RWPE2 (cell line): ENCODE measurements at regions not wholly inside any gene's neighbourhood (a gene's known extent, or its start where the extent isn't known, plus 50 kb on each side); places are given as distances from the start of the nearest gene placed in this dataset.
"Not testable (repeated sequence)": the region's sequence is repeated elsewhere in the genome, so short reads cannot be mapped to it uniquely, and the experiment has no call there.

Source experiments
- ATAC-seq: fragments of 200-7000 bp; cut with Tn5 transposase; 3 replicates; pipeline ENCODE4 v1.9.1; 2021; ENCODE audit warnings: low read depth
- DNase-seq: peaks from one replicate; pipeline ENCODE4 v3.0.0-alpha.2; 2020; ENCODE audit warnings: low spot score
- H3K27ac ChIP-seq: fragments of 450-650 bp; 2 replicates; pipeline ENCODE4 v1.5.1; 2017; ENCODE audit warnings: mild to moderate bottlenecking; ENCODE audit not compliant: poor library complexity, severe bottlenecking
- H3K27me3 ChIP-seq: fragments of 250-450 bp; sonication (Bioruptor Pico); 2 replicates; pipeline ENCODE4 v1.5.1; 2021; ENCODE audit warnings: mild to moderate bottlenecking, moderate library complexity; ENCODE audit not compliant: insufficient read depth, poor library complexity, severe bottlenecking
- H3K36me3 ChIP-seq: fragments of 250-450 bp; sonication (Bioruptor Pico); 2 replicates; pipeline ENCODE4 v1.5.1; 2020; ENCODE audit warnings: low read depth, mild to moderate bottlenecking, moderate library complexity
- H3K4me1 ChIP-seq: fragments of 250-450 bp; sonication (Bioruptor Pico); 2 replicates; pipeline ENCODE4 v1.5.1; 2021; ENCODE audit warnings: mild to moderate bottlenecking, moderate library complexity; ENCODE audit not compliant: insufficient read depth, poor library complexity, severe bottlenecking
- H3K4me3 ChIP-seq: fragments of 250-450 bp; sonication (Bioruptor Pico); 2 replicates; pipeline ENCODE4 v1.5.1; 2021; ENCODE audit warnings: mild to moderate bottlenecking, moderate library complexity; ENCODE audit not compliant: severe bottlenecking
- H3K9me3 ChIP-seq: fragments of 250-450 bp; sonication (Bioruptor Pico); 2 replicates; pipeline ENCODE4 v1.5.1; 2021; ENCODE audit warnings: mild to moderate bottlenecking, moderate library complexity; ENCODE audit not compliant: severe bottlenecking
- TF ChIP-seq, protein P1 (sequence below): fragments of 450-650 bp; IDR thresholded peaks from one replicate; pipeline ENCODE4 v1.5.1; 2017; ENCODE audit warnings: mild to moderate bottlenecking, moderate library complexity; ENCODE audit not compliant: poor library complexity, severe bottlenecking

DNA sequence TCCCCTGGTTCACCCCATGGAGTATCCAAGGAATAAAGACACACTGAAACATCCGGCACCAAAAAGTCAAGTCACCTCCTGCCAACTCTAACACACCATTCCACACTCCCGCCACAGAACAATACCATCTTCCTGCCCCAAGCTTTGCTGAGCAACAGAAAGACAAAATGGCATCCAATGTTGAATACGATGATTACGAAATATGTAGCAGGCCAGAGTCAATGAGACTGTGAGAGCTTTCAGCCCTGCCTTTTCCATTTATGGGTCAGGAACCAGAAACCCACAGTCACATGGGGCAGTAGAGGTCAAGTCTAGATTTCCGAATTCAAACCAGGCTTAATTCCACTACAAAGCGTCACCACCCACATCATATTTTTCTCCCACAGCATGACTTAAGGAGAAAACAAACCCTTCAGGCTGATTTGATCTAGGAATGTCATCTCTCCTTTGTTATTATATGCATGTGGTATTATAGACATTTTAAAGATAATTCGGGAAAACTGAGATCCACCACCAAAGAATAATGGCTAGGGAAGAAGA is 249.8 kb downstream of the SETD4 start:
- ATAC-seq (no peak), DNase-seq (no peak)
- H3K9me3 ChIP-seq, result no peaks in the 10 kb centered on the region
- no peaks in the 10 kb centered on the region for H3K27me3 ChIP-seq
- H3K4me1 ChIP-seq, result peaks cover 7% of the 10 kb centered on the region
- H3K27ac ChIP-seq, result no peak overlapping the region
- TF ChIP-seq, protein P1, sequence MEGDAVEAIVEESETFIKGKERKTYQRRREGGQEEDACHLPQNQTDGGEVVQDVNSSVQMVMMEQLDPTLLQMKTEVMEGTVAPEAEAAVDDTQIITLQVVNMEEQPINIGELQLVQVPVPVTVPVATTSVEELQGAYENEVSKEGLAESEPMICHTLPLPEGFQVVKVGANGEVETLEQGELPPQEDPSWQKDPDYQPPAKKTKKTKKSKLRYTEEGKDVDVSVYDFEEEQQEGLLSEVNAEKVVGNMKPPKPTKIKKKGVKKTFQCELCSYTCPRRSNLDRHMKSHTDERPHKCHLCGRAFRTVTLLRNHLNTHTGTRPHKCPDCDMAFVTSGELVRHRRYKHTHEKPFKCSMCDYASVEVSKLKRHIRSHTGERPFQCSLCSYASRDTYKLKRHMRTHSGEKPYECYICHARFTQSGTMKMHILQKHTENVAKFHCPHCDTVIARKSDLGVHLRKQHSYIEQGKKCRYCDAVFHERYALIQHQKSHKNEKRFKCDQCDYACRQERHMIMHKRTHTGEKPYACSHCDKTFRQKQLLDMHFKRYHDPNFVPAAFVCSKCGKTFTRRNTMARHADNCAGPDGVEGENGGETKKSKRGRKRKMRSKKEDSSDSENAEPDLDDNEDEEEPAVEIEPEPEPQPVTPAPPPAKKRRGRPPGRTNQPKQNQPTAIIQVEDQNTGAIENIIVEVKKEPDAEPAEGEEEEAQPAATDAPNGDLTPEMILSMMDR, result no peak
- H3K36me3 ChIP-seq, result no peaks in the 10 kb centered on the region
- H3K4me3 ChIP-seq, result no peak overlapping the region

DNA sequence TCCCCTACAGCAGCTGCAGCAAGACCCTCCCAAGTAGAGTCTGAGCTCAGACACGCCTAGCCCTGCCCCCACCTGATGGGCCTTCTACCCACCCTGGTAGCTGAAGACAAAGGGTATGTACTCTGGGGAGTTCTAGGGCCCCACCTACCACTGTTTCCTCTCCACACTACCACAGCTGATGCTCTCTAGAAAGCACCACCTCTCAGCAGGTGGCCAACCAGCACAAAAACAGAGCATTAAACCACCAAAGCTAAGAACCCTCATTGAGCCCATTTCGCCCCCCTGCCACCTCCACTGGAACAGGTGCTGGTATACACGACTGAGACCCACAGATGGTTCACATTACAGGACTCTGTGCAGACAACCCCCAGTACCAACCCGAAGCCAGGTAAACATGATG is 258.9 kb downstream of the SETD4 start:
- Histone ChIP-seq H3K36me3 (no peaks in the 10 kb centered on the region), H3K9me3 (no peaks in the 10 kb centered on the region), H3K27me3 (no peaks in the 10 kb centered on the region), H3K4me1 (peaks cover 11% of the 10 kb centered on the region), H3K27ac (no peak overlapping the region), H3K4me3 (no peak overlapping the region)
- ATAC-seq, result no peak
- DNase-seq, result no peak
- TF ChIP-seq, protein P1, result no peak

DNA sequence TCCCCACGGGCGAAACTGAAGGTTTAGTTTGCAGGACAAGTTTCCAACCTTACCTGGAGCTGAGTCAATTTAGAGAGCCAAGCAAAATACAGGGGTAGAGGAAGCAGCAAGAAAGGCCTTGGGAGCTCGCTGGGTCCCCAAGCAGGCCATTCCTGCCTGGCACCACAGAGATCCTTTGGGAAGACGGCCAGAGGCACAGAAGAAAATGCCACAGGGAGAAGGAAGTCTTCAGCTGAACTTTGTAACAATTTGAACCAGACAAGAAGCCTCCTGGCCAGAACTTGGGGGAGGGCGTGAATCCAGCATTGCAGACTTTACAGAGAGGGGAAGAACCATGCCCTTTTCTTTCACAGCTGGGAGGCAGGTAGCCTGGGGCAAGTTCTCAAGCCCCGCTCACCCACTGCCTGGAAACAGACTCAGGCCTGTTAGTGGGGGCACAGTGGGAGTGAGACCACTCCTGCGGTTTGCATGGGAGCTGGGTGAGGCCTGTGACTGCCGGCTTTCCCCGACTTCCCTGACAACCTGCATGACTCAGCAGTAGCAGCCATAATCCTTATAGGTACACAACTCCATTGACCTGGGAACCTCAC is 259.4 kb downstream of the SETD4 start:
- not testable (repeated sequence) for H3K27ac ChIP-seq, H3K9me3 ChIP-seq, H3K27me3 ChIP-seq, DNase-seq, ATAC-seq, H3K4me3 ChIP-seq, H3K36me3 ChIP-seq
- H3K4me1 ChIP-seq, result peaks cover 12% of the 10 kb centered on the region

GRCh38 chr21:35796844-35797243 is 263.5 kb downstream of the SETD4 start:
- Histone ChIP-seq H3K4me3 (no peak overlapping the region), H3K27me3 (no peaks in the 10 kb centered on the region), H3K36me3 (no peaks in the 10 kb centered on the region), H3K9me3 (no peaks in the 10 kb centered on the region), H3K4me1 (peaks cover 12% of the 10 kb centered on the region), H3K27ac (no peak overlapping the region)
- no peak; the same call in 2 of the 3 replicates for ATAC-seq
- DNase-seq, result no peak
- TF ChIP-seq, protein P1, result no peak

GRCh38 chr21:35794527-35794926 is 265.8 kb downstream of the SETD4 start:
- not testable (repeated sequence) for H3K4me3 ChIP-seq, ATAC-seq, H3K27ac ChIP-seq, DNase-seq, H3K27me3 ChIP-seq, H3K9me3 ChIP-seq, H3K36me3 ChIP-seq
- H3K4me1 ChIP-seq, result peaks cover 12% of the 10 kb centered on the region
